HepG2 (cell line): ENCODE measurements at regions not wholly inside any gene's neighbourhood (a gene's known extent, or its start where the extent isn't known, plus 50 kb on each side); places are given as distances from the start of the nearest gene placed in this dataset.

Experiments
- HNF4A ChIP-seq: sonication (generic); formaldehyde crosslinking; IDR thresholded peaks from 2 replicates; pipeline ENCODE4 v1.4.0; 2020; ENCODE audit warnings: missing genetic modification reagents
- KAT2B ChIP-seq: fragments of 150-350 bp; IDR thresholded peaks from 2 replicates; pipeline ENCODE4 v1.6.1; 2014; ENCODE audit warnings: low read depth, low read length, borderline replicate concordance
- PPARG ChIP-seq: conservative IDR thresholded peaks from 2 replicates; pipeline ENCODE4 v1.6.1; 2016; ENCODE audit warnings: missing biosample characterization, missing genetic modification reagents
- TF ChIP-seq, protein P1 (sequence below): sonication (generic); formaldehyde crosslinking; IDR thresholded peaks from 2 replicates; pipeline ENCODE4 v1.5.0; 2020; ENCODE audit warnings: mild to moderate bottlenecking, missing genetic modification reagents, borderline replicate concordance
- TF ChIP-seq, protein P2 (sequence below): sonication (generic); formaldehyde crosslinking; IDR thresholded peaks from 2 replicates; pipeline ENCODE4 v1.9.0; 2022; ENCODE audit warnings: missing genetic modification reagents, mild to moderate bottlenecking, borderline replicate concordance

DNA sequence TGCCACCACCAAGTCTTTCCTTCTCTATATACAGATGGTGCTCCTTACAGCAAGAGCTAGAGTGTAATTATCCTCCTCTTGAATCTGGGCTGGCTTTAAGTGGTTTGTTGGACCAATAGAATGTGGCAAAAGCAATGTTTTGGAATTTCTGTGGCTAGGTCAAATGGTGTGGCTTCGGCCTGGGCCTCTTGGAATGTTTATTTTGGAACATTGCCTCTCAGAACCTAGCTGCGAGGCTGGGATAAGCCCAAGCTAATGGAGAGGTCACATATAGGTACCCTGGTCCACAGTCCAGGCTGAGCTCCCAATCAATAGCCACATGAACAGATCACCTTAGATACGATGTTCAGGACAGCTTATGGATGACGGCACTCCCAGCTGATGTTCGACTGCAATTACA, 556.7 kb downstream of the TYW1 start (continued):
- TF ChIP-seq, protein P1, sequence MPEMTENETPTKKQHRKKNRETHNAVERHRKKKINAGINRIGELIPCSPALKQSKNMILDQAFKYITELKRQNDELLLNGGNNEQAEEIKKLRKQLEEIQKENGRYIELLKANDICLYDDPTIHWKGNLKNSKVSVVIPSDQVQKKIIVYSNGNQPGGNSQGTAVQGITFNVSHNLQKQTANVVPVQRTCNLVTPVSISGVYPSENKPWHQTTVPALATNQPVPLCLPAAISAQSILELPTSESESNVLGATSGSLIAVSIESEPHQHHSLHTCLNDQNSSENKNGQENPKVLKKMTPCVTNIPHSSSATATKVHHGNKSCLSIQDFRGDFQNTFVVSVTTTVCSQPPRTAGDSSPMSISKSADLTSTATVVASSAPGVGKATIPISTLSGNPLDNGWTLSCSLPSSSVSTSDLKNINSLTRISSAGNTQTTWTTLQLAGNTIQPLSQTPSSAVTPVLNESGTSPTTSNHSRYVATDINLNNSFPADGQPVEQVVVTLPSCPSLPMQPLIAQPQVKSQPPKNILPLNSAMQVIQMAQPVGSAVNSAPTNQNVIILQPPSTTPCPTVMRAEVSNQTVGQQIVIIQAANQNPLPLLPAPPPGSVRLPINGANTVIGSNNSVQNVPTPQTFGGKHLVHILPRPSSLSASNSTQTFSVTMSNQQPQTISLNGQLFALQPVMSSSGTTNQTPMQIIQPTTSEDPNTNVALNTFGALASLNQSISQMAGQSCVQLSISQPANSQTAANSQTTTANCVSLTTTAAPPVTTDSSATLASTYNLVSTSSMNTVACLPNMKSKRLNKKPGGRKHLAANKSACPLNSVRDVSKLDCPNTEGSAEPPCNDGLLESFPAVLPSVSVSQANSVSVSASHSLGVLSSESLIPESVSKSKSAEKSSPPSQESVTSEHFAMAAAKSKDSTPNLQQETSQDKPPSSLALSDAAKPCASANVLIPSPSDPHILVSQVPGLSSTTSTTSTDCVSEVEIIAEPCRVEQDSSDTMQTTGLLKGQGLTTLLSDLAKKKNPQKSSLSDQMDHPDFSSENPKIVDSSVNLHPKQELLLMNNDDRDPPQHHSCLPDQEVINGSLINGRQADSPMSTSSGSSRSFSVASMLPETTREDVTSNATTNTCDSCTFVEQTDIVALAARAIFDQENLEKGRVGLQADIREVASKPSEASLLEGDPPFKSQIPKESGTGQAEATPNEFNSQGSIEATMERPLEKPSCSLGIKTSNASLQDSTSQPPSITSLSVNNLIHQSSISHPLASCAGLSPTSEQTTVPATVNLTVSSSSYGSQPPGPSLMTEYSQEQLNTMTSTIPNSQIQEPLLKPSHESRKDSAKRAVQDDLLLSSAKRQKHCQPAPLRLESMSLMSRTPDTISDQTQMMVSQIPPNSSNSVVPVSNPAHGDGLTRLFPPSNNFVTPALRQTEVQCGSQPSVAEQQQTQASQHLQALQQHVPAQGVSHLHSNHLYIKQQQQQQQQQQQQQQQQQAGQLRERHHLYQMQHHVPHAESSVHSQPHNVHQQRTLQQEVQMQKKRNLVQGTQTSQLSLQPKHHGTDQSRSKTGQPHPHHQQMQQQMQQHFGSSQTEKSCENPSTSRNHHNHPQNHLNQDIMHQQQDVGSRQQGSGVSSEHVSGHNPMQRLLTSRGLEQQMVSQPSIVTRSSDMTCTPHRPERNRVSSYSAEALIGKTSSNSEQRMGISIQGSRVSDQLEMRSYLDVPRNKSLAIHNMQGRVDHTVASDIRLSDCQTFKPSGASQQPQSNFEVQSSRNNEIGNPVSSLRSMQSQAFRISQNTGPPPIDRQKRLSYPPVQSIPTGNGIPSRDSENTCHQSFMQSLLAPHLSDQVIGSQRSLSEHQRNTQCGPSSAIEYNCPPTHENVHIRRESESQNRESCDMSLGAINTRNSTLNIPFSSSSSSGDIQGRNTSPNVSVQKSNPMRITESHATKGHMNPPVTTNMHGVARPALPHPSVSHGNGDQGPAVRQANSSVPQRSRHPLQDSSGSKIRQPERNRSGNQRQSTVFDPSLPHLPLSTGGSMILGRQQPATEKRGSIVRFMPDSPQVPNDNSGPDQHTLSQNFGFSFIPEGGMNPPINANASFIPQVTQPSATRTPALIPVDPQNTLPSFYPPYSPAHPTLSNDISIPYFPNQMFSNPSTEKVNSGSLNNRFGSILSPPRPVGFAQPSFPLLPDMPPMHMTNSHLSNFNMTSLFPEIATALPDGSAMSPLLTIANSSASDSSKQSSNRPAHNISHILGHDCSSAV (CRISPR knock-in tag), result no peak
- TF ChIP-seq PPARG (no peak), KAT2B (no peak), HNF4A (peak; percentile 82)
- TF ChIP-seq, protein P2, sequence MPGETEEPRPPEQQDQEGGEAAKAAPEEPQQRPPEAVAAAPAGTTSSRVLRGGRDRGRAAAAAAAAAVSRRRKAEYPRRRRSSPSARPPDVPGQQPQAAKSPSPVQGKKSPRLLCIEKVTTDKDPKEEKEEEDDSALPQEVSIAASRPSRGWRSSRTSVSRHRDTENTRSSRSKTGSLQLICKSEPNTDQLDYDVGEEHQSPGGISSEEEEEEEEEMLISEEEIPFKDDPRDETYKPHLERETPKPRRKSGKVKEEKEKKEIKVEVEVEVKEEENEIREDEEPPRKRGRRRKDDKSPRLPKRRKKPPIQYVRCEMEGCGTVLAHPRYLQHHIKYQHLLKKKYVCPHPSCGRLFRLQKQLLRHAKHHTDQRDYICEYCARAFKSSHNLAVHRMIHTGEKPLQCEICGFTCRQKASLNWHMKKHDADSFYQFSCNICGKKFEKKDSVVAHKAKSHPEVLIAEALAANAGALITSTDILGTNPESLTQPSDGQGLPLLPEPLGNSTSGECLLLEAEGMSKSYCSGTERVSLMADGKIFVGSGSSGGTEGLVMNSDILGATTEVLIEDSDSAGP (CRISPR knock-in tag), result no peak
